GM18873 (cell line): ENCODE measurements at regions not wholly inside any gene's neighbourhood (a gene's known extent, or its start where the extent isn't known, plus 50 kb on each side); places are given as distances from the start of the nearest gene placed in this dataset.
"Not testable (repeated sequence)": the region's sequence is repeated elsewhere in the genome, so short reads cannot be mapped to it uniquely, and the experiment has no call there.

Source experiments
- ATAC-seq: cut with Tn5 transposase; IDR thresholded peaks from one replicate; pipeline ENCODE4 v1.9.1; 2021; ENCODE audit warnings: mild to moderate bottlenecking, moderate library complexity, moderate number of reproducible peaks; ENCODE audit not compliant: unreplicated experiment, low FRiP score

- no peak for ATAC-seq
These were observed 109.4 kb upstream of the LRRN1 start for GRCh38 chr3:3689601-3690375.

DNA sequence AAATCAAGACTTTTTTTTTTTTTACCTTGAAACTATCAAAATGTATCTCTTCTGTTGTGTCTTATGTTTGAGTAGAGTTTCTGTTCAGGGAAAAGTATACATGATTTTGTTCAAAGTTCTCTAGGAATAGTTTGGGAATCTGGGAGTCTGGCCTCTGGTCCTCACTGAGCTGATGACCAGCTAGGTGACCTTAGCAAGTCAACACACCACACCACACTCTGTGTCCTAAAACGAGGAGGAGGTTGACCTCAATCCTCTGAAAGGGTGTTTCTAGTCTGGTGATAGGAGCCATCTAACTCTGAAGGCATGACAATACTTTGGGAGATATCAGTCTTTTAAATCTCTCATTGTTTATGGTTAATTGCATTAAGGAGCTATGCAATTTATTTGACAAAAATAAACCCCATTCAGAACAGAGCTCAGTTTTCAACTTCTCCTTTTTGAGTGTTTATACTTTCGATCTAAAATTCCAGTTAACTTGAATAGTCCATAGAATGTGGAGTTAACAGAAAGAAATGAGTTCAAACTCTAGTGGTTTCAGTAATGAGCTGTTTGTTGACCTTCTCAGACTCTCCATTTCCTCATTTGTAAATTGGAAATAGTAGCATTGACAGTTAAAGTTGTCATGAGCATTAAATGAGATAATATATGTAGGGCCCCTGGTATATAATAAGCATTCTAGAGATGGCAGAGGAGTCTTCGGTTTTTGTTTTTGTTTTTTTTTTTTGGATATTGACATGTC lies 112.2 kb upstream of the LRRN1 start:
- no peak for ATAC-seq

DNA sequence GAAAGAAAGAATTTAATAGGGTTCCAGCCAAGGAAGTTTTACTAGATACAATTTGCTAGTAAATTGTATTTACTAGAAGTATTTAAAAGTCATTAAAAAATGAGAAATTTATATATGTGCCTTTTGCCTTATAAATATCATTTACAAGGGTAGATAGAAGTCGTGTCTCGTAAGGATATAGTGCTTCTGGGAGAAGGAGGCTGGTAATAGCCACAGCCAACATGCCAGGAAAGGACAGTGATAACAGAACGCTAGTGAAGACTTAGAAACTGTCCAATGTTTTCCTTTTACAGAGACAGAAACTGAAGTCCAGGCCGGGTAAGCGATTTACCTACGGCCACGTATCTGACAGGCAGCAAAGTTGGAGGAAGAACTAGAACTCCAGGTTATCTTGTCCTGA lies 113.5 kb upstream of the LRRN1 start:
- no peak for ATAC-seq

GRCh38 chr3:3683261-3683660 lies 116.0 kb upstream of the LRRN1 start:
- ATAC-seq, result no peak

DNA sequence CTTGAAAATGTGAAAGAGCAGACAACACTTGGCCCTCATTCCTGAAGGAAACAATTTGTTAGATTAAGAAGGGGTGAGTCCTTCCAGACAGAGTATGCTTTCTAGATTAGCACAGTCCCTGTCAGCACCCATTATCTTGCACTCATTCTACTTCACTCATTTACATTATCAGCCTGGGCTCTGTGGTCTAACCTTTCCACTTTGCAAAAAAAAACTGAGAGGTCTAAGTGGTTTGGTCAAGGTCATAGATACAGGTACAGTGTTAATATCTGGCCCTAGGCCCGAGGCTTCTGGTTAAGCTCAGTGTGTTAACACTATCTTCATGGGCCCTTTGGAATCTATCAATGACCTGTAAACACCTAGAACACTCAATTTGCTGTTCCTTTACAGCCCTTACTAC lies 123.4 kb upstream of the LRRN1 start:
- no peak for ATAC-seq

GRCh38 chr3:3675186-3675585 lies 124.0 kb upstream of the LRRN1 start:
- no peak for ATAC-seq

DNA sequence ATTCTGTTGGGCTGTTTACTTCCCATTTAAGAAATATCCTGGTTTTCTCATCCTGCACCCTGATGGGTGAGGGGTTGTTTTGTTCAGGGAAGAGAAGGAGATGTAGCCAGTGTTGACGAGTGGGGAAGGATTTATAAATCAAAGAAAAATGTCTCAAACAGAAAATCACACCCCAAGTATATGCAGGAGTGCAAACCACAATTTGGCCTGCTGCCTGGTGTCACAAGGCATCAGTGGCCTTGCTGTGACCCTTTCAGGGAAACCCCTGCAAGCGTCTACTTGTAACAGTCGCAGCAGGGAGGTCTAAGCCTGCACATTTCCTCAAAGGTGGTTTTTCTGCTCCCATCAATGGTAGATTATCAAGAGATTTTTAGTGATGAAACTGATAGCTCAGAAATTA lies 132.6 kb upstream of the LRRN1 start:
- peak; percentile 80 for ATAC-seq

GRCh38 chr3:3665961-3666640 lies 133.1 kb upstream of the LRRN1 start:
- peak; percentile 29 for ATAC-seq

GRCh38 chr3:3665546-3665945 lies 133.7 kb upstream of the LRRN1 start:
- ATAC-seq, result no peak

DNA sequence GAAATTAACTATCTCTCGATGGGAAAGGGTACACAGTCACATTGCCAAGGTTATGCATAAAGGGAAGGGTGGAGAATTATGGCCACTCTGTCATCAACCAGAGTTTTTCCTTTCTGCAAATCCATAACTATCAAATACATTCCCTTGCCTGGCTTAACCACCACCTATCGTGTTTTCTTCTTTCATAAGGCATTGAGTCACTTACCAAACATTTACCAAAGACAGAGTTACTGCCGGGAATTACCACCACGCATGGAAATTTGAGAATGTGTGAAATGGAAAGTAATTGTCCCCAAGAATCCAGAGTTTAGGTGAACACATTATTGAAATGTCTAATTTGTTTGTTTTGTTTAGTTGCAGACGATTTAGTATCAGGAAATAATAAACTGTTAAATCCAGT lies 134.3 kb upstream of the LRRN1 start:
- no peak for ATAC-seq

DNA sequence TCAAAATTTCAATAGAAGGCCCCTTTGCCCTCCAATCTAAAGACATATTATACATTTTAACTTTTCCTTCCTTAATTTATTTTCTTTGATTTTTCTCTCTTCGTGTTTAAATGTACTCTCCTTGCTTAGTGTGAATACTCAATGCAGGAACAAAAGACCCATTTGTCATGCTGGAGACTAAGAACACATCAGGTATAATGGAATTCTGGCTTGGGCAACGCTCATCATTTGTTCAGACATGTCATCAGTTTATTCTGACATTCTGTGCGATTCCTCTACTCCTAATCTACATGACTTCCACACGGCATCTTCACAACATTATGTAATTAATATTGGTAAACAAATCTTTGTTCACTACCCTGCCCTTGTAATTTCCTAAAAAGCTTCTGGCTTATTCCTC lies 136.6 kb upstream of the LRRN1 start:
- ATAC-seq, result no peak

GRCh38 chr3:3654916-3655315 lies 144.3 kb upstream of the LRRN1 start:
- ATAC-seq, result no peak

GRCh38 chr3:3648988-3649679 lies 150.1 kb upstream of the LRRN1 start:
- ATAC-seq, result no peak

GRCh38 chr3:3646934-3647333 lies 152.3 kb upstream of the LRRN1 start:
- no peak for ATAC-seq

DNA sequence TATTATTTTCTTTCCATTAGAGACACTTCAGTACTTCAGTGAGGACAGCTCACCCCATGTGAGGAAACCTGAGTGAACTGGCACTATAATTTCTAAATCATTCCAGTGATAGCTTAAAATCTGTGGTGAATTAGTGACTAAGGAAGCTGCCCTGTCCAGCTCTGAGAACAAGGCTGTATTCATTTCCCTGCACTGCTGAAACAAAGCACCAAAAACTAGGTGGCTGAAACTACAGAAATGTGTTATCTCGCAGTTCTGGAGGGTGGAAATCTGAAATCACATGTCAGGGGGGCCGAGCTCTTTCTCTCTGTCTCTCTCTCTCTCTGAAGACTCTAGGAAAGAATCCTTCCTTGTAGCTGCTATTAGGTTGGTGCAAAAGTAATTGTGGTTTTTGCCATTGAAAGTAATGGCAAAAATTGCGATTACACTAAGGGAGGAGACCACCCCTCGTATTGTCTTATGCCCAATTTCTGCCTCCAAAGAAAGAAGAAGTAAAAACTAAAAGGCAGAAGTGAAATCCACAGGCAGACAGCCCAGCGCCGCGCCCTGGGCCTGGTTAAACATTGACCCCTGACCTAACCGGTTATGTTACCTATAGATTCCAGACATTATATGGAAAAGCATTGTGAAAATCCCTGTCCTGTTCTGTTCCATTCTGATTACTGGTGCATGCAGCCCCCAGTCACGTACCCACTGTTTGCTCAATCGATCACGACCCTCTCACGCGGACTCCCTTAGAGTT lies 153.0 kb upstream of the LRRN1 start:
- ATAC-seq, result not testable (repeated sequence)

- no peak for ATAC-seq
These were observed 157.3 kb upstream of the LRRN1 start for GRCh38 chr3:3641877-3642455.

DNA sequence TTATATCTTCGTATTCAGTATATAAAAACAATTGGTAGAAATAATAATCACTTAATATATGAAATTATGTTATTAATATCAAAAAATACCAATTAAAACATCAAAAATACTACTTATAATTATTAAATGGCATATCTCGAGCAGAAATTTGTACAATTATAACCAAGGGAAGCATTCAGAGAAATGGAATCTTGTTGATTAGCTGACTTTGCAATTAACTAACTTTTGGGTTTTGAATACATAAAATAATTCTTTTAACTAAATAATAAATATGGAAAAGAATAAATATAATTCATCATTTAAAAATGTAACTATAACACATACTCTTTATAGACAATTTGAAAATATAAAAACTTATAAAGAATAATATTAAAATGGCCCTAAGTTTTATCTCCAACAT lies 160.2 kb upstream of the LRRN1 start:
- no peak for ATAC-seq

- no peak for ATAC-seq
These were observed 162.4 kb upstream of the LRRN1 start for GRCh38 chr3:3636815-3637214.

GRCh38 chr3:3635109-3635508 lies 164.1 kb upstream of the LRRN1 start:
- no peak for ATAC-seq

- no peak for ATAC-seq
These were observed 164.9 kb upstream of the LRRN1 start for GRCh38 chr3:3634326-3634725.
